ENCODE measurements at regions not wholly inside any gene's neighbourhood (a gene's known extent, or its start where the extent isn't known, plus 50 kb on each side); places are given as distances from the start of the nearest gene placed in this dataset.

DNA sequence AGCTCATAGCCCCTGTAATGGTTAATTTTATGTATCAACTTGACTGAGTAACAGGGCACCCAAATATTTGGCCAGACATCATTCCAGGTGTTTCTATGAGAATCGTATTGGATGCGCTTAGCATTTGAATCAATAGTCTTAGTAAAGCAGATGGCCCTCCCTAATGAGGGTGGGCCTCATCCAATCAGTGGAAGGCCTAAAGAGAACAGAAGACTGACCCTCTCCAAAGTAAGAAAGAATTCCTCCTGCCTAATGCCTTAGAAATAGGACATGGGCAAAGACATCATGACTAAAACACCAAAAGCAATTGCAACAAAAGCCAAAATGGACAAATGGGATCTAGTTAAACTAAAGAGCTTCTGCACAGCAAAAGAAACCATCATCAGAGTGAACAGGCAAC is 352.5 kb upstream of the SASH1 start:
- no peak for TF ChIP-seq CTCF (IDR thresholded peaks at IDR 0.05; ENCODE audit: insufficient read depth, low read length)
- TF ChIP-seq POLR2AphosphoS5 (IDR thresholded peaks at IDR 0.05; ENCODE audit: low read depth): no peak

Data from HL-60 (cell line).